ENCODE measurements at regions not wholly inside any gene's neighbourhood (a gene's known extent, or its start where the extent isn't known, plus 50 kb on each side); places are given as distances from the start of the nearest gene placed in this dataset.

DNA sequence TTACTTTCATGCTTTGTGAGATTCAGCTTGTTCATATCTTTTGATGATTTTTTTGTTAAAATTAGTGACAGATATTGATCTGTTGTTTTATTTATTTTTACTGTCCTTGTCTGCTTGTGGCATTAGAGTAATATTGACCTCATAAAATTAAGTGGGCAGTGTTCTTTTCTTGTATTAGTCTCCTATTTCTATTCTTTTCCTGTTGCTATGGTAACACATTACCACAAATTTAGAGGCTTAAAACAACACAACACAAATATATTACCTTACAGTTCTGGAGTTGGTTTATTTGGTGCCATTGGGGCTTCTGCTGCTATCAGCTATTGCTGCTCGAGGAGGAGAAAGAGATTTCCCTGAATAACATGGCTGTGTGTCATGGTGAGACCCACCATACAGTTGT is 135.7 kb downstream of the C1orf94 start:
- H3K27ac Mint-ChIP-seq = no peak overlapping the region
- peaks cover 37% of the 10 kb centered on the region for H3K9me3 Mint-ChIP-seq
- DNase-seq (no peak), ATAC-seq (no peak)
- H3K36me3 Mint-ChIP-seq (ENCODE audit: low read depth) = no peaks in the 10 kb centered on the region
- H3K4me3 Mint-ChIP-seq = no peak overlapping the region
- H3K27me3 Mint-ChIP-seq = peaks cover 6% of the 10 kb centered on the region
- H3K4me1 Mint-ChIP-seq = no peaks in the 10 kb centered on the region

DNA sequence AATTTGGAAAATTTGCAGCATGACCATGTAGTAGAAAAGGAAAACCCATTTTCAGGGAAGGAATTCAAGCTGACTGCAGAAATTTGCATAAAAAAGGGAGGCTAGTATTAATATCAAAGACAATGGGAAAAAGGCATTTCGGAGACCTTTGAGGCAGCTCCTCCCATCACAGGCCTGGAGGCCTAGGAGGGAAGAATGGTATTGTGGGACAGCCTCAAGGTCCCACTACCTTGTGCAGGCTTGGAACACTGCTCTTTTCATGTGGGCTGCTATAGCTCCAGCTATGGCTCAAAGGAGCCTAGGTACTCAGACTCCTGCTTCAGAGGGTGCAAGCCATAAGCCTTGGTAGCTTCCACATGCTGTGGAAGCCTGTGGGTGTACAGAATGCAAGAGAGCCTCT is 139.3 kb downstream of the C1orf94 start:
- peaks cover 16% of the 10 kb centered on the region for H3K9me3 Mint-ChIP-seq

DNA sequence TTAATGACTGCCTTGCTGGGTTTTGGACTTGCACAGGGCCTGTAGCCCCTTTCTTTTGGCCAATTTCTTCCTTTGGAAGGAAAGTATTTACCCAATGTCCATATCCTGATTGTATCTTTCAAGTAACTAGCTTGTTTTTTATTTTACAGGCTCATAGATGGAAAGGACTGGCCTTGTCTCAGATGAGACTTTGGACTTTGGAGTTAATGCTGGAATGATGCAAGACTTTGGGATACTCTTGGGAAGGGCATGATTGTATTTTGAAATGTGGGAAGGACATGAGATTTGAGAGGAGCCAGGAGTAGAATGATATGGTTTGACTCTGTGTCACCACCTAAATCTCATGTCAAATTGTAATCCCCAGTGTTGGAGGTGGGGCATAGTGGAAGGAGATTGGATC is 140.1 kb downstream of the C1orf94 start:
- Mint-ChIP-seq H3K36me3 (ENCODE audit: low read depth) (no peaks in the 10 kb centered on the region), H3K4me3 (no peak overlapping the region), H3K27ac (no peak overlapping the region), H3K9me3 (peaks cover 13% of the 10 kb centered on the region), H3K4me1 (no peaks in the 10 kb centered on the region), H3K27me3 (peaks cover 5% of the 10 kb centered on the region)
- ATAC-seq (no peak), DNase-seq (no peak)

More for the DNA sequence above, 139.3 kb downstream of the C1orf94 start:
- no peaks in the 10 kb centered on the region for H3K4me1 Mint-ChIP-seq
- H3K27ac Mint-ChIP-seq = no peak overlapping the region
- no peaks in the 10 kb centered on the region for H3K36me3 Mint-ChIP-seq (ENCODE audit: low read depth)
- H3K4me3 Mint-ChIP-seq = no peak overlapping the region
- DNase-seq = no peak
- peaks cover 5% of the 10 kb centered on the region for H3K27me3 Mint-ChIP-seq
- no peak for ATAC-seq

DNA sequence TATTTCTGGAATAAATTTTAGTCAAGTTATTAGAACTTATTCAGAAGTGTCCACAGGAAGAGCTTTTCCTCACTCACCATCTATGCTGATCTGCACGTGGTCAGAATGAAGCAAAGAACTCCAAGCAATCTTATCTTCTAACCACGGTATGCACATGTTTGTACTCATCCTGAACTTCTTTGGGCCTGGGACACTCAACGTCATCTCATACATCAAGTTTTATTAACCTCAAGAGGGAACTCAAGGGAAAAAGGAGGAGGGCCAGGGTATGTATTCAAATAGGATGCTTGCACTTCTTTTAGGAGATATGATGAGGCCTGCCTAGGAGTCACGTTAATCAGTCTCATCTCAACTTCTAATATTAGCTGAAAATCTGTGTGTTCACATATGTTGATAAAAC is 142.5 kb downstream of the C1orf94 start:
- DNase-seq = no peak
- no peak for ATAC-seq
- no peak overlapping the region for H3K4me3 Mint-ChIP-seq
- no peak overlapping the region for H3K27ac Mint-ChIP-seq
- no peaks in the 10 kb centered on the region for H3K36me3 Mint-ChIP-seq (ENCODE audit: low read depth)
- H3K27me3 Mint-ChIP-seq = peaks cover 3% of the 10 kb centered on the region
- H3K4me1 Mint-ChIP-seq = no peaks in the 10 kb centered on the region
- peaks cover 13% of the 10 kb centered on the region for H3K9me3 Mint-ChIP-seq

DNA sequence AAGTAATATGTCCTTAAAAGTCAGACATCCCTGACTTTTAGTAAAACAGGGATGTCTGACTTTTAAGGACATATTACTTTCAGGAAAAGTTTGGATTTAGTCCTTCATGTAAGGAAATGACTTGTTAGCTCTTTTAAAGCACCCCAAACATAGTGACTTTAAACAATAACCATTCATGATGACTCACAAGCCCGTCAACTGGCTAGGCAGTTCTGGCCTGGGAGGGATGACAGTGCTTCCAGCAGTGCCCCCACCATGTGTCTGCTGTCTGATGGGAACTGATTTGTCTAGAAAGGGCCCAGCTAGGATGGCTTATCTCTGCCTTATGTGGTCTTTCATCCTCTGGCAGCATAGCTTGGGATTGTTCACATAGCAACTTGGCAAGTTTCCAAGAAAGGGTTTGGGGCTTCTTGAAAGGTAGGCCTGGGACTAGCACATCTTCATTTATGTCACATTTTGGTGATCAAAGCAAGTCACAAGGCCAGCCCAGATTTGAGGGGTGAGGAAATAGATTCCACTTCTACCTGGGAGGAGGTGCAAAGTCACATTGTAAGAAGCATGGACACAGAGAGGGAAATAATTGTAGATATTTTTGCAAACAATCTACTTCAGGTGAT is 143.5 kb downstream of the C1orf94 start:
- ATAC-seq (no peak), DNase-seq (no peak)
- Mint-ChIP-seq H3K27ac (no peak overlapping the region), H3K4me3 (no peak overlapping the region), H3K27me3 (peaks cover 3% of the 10 kb centered on the region), H3K4me1 (no peaks in the 10 kb centered on the region), H3K36me3 (ENCODE audit: low read depth) (no peaks in the 10 kb centered on the region), H3K9me3 (peaks cover 12% of the 10 kb centered on the region)

DNA sequence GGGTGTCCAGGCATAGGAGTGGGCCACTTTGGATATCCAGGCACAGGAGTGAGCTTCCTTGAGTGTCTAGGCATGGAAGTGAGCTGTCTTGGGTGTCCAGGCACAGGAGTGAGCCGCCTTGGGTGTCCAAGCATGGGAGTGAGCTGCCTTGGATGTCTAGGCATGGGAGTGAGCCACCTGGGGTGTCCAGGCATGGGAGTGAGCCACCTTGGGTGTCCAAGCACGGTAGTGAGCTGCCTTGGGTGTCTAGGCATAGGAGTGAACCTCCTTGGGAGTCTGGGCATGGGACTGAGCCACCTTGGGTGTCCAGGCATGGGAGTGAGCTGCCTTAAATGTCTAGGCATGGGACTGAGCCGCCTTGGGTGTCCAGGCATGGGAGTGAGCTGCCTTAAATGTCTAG is 146.3 kb downstream of the C1orf94 start:
- no peak overlapping the region for H3K4me3 Mint-ChIP-seq

DNA sequence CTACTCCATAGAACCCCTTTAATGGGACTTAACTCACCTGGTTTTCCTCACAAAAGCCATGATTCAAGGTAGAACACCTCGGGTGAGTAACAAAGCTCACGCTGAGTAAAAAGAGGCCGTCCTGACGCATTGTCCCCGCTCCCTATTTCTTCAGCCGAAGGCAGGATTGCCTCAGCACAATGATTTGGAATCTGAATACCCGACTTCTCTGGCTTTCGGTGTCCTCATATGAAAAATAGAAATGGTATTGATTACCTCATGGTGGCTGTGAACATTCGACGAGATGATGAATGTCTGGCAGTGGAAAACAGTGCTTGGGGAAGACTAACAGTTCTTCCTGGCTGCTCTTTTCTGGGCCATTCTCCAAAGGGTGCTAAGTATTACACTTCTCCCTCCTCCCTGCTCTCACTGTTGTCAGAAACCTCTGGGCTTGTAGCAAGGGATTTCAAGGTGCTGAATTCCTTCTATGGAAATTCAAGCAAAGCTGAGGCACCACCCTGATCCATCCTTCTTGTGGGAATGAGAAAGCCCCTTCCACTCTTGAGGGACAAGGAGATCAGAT is 148.3 kb downstream of the C1orf94 start:
- Mint-ChIP-seq H3K4me3 (no peak overlapping the region), H3K27ac (no peak overlapping the region), H3K9me3 (no peaks in the 10 kb centered on the region), H3K36me3 (ENCODE audit: low read depth) (no peaks in the 10 kb centered on the region), H3K27me3 (no peaks in the 10 kb centered on the region), H3K4me1 (no peaks in the 10 kb centered on the region)
- DNase-seq (no peak), ATAC-seq (no peak)

More for the DNA sequence above, 146.3 kb downstream of the C1orf94 start:
- DNase-seq (no peak), ATAC-seq (no peak)
- H3K27ac Mint-ChIP-seq = no peak overlapping the region
- no peaks in the 10 kb centered on the region for H3K36me3 Mint-ChIP-seq (ENCODE audit: low read depth)
- peaks cover 3% of the 10 kb centered on the region for H3K27me3 Mint-ChIP-seq
- no peaks in the 10 kb centered on the region for H3K4me1 Mint-ChIP-seq
- H3K9me3 Mint-ChIP-seq = no peaks in the 10 kb centered on the region

DNA sequence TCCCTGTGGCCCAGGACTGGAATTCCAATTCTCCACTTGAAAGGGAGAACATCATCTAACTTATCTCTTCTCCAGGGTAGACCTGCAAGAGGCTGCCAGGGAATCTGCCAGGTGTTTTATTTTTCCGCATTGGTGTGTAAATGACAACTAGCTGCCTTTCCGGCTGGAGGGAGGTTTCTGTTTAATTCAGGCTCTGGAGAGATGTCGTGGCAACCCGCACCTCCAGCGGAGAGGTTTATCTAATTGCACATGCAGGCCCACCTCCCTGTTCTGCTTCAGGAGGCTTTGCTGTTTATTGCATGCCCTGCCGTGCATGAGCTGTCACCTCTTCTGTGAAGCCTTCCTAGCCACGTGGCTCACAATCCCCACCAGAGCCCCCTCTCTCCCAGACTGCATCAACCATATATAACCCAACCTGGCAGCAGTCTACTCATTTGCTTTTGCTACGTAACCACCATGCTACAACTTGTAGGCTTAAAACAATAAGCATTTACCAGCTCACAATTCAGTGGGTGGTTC is 151.6 kb downstream of the C1orf94 start:
- no peak for DNase-seq
- H3K4me1 Mint-ChIP-seq = no peaks in the 10 kb centered on the region
- no peak overlapping the region for H3K27ac Mint-ChIP-seq
- H3K4me3 Mint-ChIP-seq = no peak overlapping the region
- H3K36me3 Mint-ChIP-seq (ENCODE audit: low read depth) = no peaks in the 10 kb centered on the region
- no peaks in the 10 kb centered on the region for H3K9me3 Mint-ChIP-seq
- H3K27me3 Mint-ChIP-seq = no peaks in the 10 kb centered on the region
- ATAC-seq = no peak

DNA sequence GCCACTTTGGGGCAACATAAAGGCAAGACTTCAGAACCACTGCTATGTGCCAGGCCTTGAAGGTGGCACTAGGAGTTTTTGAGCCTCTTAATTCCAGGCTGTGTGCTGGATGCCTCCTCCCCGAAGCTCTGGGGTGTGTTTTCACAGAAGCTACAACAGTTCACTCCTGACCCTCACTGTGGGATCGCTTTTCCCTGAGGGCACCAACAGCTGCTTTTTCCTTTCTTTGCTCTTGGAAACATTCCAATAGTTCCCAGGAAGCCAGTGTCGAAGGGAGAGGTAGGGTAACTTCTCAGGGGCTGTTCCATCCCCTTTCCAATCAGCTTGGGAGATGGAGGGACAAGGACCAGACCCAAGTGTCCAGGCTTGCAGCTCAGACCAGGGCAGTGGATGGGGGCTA is 153.4 kb downstream of the C1orf94 start:
- Mint-ChIP-seq H3K36me3 (ENCODE audit: low read depth) (no peaks in the 10 kb centered on the region), H3K9me3 (no peaks in the 10 kb centered on the region), H3K4me1 (no peaks in the 10 kb centered on the region), H3K27ac (no peak overlapping the region), H3K4me3 (no peak overlapping the region), H3K27me3 (no peaks in the 10 kb centered on the region)
- DNase-seq = no peak
- ATAC-seq = no peak

DNA sequence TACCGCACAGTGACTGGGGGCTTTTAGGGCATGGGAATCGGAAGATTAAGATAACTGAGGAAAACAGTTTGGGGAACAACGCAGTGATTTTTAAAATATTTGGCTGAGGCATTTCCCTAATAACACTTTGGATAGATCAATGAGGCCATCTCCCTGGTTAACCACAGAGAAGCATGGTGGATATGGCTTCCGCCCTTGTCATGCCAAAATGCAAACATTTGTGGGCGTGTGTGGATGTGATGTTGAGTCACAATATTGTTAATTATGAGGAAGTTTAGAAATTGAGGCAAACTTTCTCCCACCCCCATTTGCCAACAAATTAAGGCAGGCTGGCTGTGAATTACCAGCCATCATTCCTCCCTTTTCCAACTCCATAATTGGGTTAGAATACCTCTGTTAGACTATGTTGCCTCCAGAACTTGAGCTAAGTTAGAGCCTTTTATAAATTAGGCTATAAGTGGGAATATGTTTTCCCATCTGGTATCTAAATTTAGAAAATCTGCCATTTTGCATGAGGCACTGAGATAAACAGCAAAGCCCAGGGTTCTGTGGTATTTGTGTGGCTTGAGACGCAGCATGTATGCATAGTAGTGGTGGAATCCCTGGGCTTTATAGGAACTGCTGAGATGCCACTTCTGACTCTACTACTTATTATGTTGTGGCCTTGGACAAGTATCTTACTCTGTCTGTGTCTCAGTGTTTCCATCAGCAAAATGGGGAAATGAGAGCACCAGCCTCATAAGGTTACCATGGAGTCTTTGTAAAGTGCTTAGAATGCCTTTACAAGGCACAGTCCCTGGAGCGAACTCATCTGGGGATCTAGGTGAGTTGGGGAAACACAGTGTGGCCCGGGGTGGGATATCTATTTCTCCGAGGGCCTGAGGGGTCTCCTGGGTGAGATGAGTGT is 154.6 kb downstream of the C1orf94 start:
- Mint-ChIP-seq H3K27me3 (no peaks in the 10 kb centered on the region), H3K27ac (no peak overlapping the region), H3K36me3 (ENCODE audit: low read depth) (no peaks in the 10 kb centered on the region), H3K4me3 (no peak overlapping the region), H3K9me3 (no peaks in the 10 kb centered on the region), H3K4me1 (no peaks in the 10 kb centered on the region)
- ATAC-seq = no peak
- DNase-seq = no peak

DNA sequence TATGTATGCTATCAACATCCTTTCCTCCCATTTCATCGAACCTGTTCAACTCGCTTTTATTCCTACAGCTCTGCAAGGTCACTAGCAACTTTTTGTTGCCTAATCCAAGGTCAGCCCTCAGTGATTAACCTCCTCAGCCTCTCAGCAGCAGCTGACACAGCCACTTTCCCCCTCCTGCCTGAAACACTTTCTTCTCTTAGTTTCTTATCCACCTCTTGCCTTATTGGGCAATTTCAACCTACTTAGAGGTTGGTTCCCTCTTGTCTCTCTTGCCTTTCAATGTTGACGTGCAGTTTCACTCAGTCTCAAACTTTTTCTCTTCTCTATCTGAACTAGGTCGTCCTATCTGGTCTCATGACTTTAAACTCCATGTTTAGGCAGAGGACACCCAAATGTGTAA is 156.3 kb downstream of the C1orf94 start:
- Mint-ChIP-seq H3K9me3 (no peaks in the 10 kb centered on the region), H3K4me3 (no peak overlapping the region), H3K4me1 (no peaks in the 10 kb centered on the region), H3K36me3 (ENCODE audit: low read depth) (no peaks in the 10 kb centered on the region), H3K27me3 (peaks cover 3% of the 10 kb centered on the region), H3K27ac (no peak overlapping the region)
- ATAC-seq = no peak
- no peak for DNase-seq

DNA sequence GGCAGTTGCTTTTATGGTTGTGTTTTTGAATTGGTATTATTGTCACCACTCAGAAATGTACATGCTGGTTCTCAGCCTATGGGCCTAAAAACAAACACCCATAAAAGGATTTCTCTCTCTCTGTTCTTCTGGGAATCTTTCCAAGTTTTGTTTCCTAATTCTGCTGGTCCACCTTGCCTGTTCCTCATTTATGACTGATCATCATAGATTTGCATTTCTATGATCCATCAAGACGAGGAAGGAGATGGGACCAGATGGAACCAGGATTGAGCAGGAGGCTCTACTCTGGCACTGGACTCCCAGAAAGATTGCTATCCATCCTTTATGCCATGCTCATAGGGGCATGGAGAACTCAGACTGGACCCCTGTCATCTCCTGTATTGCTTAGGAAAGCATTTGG is 162.2 kb downstream of the C1orf94 start:
- no peak for ATAC-seq

DNA sequence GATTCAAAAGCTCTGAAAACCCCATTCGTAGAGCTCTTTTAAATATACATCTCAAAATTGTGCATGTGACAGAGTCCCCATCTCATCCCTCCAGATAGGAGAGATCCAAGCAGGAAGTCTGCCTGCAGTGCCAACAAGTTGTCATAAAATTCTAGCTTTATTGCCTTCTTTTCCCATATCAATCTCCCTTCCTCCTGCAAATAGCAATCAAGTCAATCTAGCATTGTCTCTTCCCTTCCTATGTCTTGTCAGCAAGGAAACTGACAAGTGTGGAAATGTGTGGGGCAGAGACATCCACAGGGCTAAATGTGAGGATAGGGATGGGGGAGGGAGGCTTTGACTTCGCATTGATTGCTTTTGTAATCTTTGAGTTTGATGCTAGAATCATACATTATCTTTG is 165.2 kb downstream of the C1orf94 start:
- Mint-ChIP-seq H3K9me3 (no peaks in the 10 kb centered on the region), H3K27ac (no peak overlapping the region), H3K4me3 (no peak overlapping the region), H3K27me3 (peaks cover 4% of the 10 kb centered on the region), H3K4me1 (no peaks in the 10 kb centered on the region), H3K36me3 (ENCODE audit: low read depth) (no peaks in the 10 kb centered on the region)
- ATAC-seq = no peak
- DNase-seq = no peak

More for the DNA sequence above, 162.2 kb downstream of the C1orf94 start:
- Mint-ChIP-seq H3K36me3 (ENCODE audit: low read depth) (no peaks in the 10 kb centered on the region), H3K27ac (no peak overlapping the region), H3K27me3 (peaks cover 3% of the 10 kb centered on the region), H3K4me3 (no peak overlapping the region), H3K4me1 (no peaks in the 10 kb centered on the region), H3K9me3 (no peaks in the 10 kb centered on the region)
- no peak for DNase-seq

DNA sequence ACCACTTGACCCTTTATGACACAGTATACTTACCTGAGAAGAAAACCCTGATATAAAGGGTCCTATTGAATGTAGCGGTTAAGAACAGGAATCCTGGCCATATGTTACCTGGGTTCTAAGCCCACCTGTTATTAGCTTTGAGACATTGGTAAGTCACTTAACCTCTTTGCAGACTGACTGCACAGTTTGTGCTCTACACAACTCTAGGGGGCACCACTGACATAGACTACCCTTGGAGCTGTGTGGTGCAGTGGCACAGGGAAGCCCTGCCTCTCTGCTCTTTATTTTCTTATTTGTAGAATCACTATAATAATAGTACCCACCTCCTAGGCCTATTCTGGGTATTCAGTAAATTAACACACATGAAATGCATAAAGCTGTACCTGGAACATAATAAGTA is 165.6 kb downstream of the C1orf94 start:
- ATAC-seq = no peak
- no peak for DNase-seq
- Mint-ChIP-seq H3K4me3 (no peak overlapping the region), H3K27me3 (peaks cover 3% of the 10 kb centered on the region), H3K4me1 (no peaks in the 10 kb centered on the region), H3K27ac (no peak overlapping the region), H3K36me3 (ENCODE audit: low read depth) (no peaks in the 10 kb centered on the region), H3K9me3 (no peaks in the 10 kb centered on the region)

DNA sequence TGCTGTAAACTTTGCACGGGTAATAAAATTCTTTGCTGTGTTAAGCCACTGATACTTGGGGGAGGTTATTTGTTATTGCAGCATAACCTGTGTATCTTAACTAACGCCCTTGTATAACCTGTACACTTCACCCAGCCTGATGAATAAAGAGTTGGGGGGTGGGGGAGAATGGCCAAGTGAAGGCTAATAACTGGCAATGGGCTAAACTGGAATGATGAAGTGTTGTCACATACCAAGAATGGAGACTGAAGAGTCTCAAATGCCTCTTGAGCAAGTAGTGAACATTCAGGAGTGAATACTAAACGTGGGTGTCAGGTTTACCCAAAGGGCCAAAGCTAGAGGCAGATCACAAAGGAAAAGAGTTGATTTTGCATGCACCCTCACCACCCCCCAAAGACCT is 169.4 kb downstream of the C1orf94 start:
- Mint-ChIP-seq H3K9me3 (no peaks in the 10 kb centered on the region), H3K4me1 (no peaks in the 10 kb centered on the region), H3K27me3 (peaks cover 5% of the 10 kb centered on the region), H3K36me3 (ENCODE audit: low read depth) (no peaks in the 10 kb centered on the region), H3K27ac (no peak overlapping the region), H3K4me3 (no peak overlapping the region)
- no peak for ATAC-seq
- no peak for DNase-seq
